ENCODE measurements at regions not wholly inside any gene's neighbourhood (a gene's known extent, or its start where the extent isn't known, plus 50 kb on each side); places are given as distances from the start of the nearest gene placed in this dataset.

DNA sequence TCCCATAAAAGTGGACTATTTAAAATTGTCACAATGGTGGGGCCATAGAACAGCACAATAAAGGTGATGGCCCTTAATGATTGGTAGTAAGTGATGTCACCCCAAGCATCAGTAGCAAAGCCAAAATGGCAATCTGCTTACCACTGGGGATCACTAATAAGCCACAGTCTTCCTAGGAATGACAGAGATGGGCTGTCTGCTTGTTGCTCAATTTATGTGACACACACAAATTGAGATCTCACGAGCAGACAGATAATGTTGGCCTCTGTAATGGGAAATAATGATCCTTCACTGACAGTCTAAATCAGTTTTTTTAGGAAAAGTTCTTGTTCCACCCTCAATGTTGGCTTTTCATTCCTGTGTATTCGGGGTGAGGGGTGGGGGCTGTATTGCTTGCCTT, 515.1 kb downstream of the BRD1 start:
- TF ChIP-seq, protein P1, sequence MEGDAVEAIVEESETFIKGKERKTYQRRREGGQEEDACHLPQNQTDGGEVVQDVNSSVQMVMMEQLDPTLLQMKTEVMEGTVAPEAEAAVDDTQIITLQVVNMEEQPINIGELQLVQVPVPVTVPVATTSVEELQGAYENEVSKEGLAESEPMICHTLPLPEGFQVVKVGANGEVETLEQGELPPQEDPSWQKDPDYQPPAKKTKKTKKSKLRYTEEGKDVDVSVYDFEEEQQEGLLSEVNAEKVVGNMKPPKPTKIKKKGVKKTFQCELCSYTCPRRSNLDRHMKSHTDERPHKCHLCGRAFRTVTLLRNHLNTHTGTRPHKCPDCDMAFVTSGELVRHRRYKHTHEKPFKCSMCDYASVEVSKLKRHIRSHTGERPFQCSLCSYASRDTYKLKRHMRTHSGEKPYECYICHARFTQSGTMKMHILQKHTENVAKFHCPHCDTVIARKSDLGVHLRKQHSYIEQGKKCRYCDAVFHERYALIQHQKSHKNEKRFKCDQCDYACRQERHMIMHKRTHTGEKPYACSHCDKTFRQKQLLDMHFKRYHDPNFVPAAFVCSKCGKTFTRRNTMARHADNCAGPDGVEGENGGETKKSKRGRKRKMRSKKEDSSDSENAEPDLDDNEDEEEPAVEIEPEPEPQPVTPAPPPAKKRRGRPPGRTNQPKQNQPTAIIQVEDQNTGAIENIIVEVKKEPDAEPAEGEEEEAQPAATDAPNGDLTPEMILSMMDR (IDR thresholded peaks at IDR 0.05; ENCODE audit: extremely low read depth, missing control alignments), result no peak
- no peak for DNase-seq (ENCODE audit: low spot score)

DNA sequence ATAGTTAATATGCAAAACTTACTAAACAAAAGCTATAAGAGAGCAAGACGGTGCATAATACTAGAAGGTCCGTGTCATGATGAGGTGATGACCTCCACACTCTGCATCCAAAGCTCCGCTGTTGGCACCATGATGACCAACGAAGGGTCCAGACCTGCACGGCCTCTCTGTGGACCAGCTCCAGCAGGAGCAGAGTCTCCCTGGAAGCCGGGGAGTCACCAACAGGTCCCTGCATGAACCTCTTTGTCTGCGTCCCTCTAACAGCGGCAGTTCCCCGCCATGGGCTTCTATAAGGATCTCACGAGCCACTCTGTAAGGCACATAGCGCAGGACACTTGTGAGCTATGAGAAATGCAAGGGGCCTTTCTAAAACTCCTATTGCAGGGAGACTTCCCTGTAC, 517.3 kb downstream of the BRD1 start:
- no peak for DNase-seq (ENCODE audit: low spot score)
- TF ChIP-seq, protein P1 (IDR thresholded peaks at IDR 0.05; ENCODE audit: extremely low read depth, missing control alignments), result no peak

DNA sequence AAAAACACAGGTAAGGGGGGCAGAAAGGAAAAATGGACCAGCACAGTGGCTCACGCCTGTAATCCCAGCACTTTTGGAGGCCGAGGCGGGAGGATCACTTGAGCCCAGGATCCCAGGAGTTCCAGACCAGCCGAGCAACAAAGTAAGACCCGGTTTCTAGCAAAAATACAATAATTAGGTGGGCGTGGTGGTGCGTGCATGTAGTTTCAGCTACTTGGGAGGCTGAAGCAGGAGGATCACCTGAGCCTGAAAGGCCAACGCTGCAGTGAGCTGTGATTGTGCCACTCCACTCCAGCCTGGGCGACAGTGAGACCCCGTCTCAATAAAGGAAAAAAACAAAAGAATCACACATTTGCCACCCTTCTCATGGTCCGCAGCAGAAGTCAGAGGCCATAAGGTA, 519.4 kb downstream of the BRD1 start:
- no peak for DNase-seq (ENCODE audit: low spot score)

DNA sequence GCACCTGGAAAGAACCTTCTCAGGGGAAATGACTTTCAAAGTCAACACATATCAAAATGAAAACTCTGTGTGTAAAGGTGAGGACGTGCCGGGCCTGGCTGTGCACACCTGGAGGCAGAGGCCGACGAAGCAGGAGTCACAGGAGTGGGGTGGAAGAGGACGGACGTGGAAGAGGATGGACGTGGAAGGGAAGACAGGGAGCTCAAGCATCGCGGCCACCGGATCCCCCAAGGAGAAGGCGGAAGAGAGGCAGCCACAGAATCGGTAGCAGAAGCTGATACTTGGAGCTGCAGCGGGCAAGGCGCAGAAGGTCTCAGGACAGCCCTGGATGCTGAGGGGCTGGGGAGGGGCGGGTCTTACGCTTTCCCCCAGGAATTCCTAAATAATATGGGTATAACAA, 519.8 kb downstream of the BRD1 start:
- TF ChIP-seq, protein P1 (IDR thresholded peaks at IDR 0.05; ENCODE audit: extremely low read depth, missing control alignments), result no peak
- no peak for DNase-seq (ENCODE audit: low spot score)

More for the DNA sequence above, 519.4 kb downstream of the BRD1 start:
- TF ChIP-seq, protein P1 (IDR thresholded peaks at IDR 0.05; ENCODE audit: extremely low read depth, missing control alignments), result no peak

DNA sequence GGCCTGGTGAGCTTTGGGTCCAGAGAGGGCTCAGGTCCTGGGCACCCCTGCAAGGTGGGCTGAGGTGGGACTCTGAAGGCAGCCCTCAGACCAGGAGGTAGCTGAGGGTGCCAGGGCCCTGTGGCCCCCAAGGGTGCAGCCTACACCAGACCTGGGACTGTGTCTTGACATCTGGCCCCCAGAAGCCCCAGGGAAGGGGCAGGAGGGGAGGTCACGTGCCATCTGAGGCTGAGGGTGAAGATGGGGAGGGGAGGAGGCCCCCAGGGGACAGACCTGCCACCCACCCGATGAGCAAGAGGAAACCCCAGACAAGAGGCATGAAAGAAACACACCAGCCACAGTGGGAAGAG, 520.2 kb downstream of the BRD1 start:
- TF ChIP-seq, protein P1 (IDR thresholded peaks at IDR 0.05; ENCODE audit: extremely low read depth, missing control alignments), result no peak

DNA sequence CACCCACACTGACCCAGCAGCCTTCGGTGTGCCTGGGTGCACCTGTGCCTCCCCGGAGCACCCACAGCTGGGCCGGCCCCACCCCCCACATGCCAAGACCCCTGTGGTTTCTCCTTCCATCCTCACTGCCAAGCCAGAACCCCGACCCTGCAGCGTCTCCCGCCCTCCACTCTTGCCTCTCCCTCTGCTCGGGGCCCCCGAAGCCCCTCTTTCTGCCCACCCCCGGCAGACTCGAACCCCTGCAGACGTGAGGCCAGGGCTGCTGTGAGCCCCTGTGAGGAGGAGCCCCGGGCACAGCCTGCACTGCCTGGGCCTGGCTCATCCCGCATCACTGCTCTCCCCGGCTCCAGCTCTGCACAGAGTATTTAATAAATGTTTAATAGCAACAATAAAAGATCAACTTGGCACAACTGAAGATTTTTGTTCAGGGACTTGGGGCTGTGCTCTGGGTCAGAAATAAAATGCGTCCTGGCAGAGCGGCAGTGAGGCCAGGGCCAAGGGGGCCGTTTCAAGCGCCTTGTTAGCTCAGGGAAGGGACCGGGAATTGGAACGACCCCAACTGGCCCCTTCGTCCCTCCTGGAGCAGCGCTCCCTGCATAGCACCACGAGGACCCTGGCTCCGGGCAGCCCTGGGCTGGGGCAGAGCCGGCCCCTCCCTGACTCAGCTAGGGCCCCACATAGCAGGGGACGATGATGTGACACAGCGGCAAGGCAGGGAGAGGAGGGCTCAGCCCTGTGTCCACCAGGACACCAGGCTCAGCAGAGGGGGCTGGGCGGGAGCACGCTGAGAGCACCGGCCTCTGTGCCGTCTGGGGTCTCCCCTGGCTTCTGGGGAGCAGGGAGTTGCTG, 520.8 kb downstream of the BRD1 start:
- TF ChIP-seq, protein P1 (IDR thresholded peaks at IDR 0.05; ENCODE audit: extremely low read depth, missing control alignments), result no peak
- DNase-seq (ENCODE audit: low spot score), result no peak

More for the DNA sequence above, 520.2 kb downstream of the BRD1 start:
- no peak for DNase-seq (ENCODE audit: low spot score)

DNA sequence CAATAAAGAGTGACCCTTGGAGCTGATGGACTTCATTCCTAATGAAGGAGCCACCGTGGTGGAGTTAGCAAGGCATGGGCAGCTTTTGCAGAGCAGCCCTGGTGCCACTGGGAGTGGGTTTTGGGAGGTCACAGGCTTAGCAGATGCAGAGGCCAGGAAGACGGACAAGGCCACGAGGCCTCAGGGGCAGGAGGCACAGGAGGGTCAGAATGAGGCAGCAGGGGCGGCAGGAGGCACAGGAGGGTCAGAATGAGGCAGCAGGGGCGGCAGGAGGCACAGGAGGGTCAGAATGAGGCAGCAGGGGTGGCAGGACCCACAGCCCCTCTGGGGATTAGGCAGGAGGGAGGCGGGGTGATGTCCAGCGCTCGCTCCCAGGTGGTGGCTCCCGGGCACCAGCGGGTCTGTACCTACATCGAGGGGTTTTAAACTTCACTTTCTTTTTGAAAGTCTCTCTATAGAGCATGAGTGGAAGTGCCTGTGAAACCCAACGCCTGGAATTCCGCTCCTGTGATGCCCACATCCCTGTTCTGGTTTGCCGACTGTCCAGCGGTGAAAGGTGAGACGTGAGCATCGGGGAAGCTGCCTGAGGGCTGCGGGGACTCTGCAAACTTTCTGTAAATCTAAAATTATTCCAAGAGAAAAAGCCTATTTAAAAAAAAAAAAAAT, 521.6 kb downstream of the BRD1 start:
- TF ChIP-seq, protein P1 (IDR thresholded peaks at IDR 0.05; ENCODE audit: extremely low read depth, missing control alignments), result no peak
- DNase-seq (ENCODE audit: low spot score), result no peak

All from GM20000 (cell line).